ENCODE measurements at regions not wholly inside any gene's neighbourhood (a gene's known extent, or its start where the extent isn't known, plus 50 kb on each side); places are given as distances from the start of the nearest gene placed in this dataset.
"Not testable (repeated sequence)": the region's sequence is repeated elsewhere in the genome, so short reads cannot be mapped to it uniquely, and the experiment has no call there.

DNA sequence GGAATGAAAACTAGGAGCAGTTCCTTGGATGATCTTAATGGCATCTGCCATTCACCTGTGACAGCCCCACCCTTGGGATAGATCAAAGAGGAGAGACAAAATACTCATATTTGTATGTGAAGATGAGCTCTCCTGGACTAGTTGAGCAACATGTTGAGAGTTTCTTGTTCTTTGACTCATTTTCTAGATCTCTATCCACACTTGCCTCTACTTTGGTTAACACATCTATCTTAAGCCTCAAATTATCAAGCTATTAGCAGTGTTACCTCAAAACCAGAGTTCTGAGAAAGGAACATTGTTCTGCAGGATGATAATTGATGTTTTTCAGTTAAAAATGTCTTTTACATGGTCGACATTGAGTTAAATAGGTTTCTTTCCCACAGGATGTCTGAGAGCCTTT, 94.2 kb upstream of the TEX13D start:
- DNase-seq, result no peak

DNA sequence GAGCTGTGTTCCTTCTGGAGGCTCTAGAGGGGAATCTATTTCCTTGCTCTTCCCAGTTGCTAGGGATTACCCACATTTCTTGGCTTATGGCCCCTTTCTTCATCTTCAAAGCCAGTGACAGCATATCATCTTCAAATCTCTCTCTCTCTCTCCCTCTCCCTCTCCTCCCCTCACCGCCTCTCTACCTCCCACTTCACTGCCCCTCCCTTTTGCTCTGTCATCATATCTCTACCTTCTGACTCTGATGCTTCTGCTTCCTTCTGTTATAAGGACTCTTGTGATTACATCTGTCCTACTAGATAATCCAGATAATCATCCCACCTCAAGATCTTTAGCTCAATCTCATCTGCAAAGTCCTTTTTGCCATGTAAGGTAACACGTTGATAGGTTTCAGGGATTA, 93.1 kb upstream of the TEX13D start:
- DNase-seq, result no peak

DNA sequence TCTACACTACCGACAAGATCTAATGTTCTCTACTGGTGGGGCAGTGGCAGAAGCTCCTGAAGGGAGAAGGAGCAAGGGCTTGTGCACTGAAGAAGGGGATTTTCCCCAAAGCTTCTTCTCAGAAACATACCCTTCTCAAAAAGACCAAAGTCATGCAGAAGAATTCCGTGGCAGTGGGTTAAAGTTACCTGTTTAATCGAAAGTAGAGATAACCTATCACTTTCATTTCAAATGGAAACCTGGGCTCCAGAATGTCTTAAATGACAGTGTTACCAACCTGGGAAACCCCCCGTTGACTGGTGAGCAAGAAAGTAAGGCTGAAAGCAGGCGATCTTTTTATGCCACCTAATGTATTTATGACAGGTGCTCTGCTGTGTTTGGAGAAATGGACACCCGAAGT, 92.5 kb upstream of the TEX13D start:
- DNase-seq, result no peak

DNA sequence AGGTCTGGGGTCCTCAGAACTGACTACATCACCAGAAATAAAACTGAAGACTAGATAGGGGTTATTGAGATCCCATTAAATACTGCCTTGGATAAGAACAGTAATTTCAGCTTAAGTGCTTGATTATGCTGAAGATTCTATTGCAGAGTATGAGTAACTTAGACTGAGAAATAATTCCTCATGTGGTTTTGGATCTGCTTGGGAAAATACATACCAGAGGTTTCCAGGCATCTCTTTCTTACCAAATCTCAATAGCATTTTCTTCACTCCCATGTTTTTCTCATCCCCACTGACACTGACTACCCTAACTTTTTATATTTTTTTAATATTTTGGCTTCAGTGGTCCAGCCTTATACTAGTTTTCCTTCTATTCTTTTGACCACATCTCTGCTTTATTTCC, 92.0 kb upstream of the TEX13D start:
- DNase-seq, result no peak

DNA sequence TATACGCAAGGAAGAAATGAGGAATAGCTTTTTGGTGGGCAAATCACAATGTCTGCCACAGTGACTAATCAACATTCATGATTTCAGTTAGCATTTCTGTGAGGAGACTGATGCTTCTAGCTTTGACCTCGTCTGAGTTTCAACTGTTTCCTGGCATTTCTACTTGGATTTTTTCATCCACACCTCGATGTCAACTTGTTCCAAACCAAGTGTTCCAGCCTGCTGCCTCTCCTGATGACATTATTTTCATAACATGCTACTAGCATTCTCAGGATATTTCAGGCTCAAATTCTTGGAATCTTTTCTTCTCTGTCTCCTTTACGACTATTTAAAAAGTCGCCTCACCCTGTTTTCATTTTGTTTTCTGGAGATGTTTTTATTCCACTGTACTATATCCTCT, 90.3 kb upstream of the TEX13D start:
- no peak for DNase-seq

DNA sequence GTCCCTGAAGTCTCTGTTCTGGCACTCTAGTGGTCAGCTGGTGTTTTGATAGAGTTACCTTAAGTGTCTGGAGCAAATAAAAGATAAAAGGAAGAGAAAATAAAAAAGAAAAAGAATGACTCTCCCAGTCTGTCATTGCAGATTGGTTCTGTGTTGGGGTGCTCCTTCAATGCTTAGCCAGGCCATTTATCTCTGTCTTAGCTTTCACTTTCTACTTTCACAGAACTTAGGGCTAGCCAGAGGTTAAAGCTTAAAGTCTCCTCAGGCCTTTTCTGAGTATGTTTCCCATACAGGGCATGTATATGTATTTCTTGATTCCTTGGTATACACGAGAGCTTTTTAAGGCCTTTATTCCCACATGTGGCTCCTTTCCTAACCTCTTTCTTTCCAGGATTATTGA, 83.1 kb upstream of the TEX13D start:
- DNase-seq, result no peak

DNA sequence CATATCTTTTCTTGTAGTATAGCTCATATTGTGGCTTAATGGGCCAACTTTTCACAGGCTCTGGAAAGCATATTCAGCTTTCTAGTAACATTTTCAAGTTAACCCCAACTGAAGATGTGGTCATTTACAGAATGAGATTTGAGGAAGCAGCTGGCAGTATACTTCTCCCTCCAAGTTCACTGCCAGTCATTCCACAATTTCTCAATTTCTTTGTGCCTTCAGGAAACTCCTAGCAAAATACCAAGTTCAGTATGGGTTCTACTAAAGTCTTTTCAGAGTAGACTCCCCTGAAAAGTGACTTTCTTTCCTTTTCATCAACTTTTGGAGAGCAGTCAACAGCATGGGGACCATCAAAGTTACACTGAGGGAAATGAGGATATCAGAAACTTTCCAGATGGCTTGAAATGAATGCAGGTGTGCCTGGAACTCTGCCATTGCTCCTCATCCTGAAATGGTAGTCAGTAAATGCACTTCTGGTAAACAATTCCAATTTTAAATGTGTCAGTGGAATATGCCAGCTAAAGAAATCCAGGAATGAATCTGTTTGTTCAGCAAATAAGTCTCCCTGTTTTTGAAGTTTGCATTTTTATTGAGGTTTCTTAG, 81.5 kb upstream of the TEX13D start:
- DNase-seq, result peak; percentile 37

DNA sequence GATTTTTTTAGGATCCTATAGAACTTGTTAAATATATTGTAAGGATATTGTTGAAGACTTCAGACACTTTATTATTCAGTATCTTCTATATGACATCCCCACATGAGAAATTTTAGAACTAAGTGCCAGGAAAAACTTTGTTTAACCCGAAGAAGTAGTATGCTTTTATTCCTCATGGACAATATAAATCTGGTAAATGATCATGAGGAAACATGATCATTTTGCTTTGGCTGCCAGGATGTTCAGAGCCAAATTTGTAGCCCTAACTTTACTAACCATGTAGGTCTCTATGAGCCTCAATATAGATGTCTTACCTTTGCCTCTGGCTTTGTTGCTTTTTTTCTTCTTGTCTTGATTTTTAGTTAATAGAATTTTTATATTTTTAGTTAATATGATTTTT, 77.8 kb upstream of the TEX13D start:
- DNase-seq, result no peak

DNA sequence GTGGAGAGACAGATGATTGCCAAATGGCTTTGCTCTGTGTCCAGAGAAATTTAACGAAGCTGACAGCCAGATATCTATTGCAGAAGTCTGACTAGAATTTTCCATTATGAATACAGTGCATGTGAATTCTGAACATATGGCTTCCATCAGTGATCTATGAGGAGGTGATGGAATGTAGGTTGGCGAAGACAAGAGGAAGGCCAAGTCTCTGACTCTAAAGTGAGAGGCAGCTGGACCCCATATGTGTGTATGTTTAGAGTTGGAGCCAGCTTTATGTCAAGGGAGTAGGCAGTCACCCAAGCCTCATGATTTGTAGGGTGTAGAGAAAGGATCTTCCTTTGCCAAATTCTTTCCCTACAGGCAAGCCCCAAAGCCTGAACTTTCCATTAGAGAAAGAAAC, 76.2 kb upstream of the TEX13D start:
- DNase-seq, result peak; percentile 84

DNA sequence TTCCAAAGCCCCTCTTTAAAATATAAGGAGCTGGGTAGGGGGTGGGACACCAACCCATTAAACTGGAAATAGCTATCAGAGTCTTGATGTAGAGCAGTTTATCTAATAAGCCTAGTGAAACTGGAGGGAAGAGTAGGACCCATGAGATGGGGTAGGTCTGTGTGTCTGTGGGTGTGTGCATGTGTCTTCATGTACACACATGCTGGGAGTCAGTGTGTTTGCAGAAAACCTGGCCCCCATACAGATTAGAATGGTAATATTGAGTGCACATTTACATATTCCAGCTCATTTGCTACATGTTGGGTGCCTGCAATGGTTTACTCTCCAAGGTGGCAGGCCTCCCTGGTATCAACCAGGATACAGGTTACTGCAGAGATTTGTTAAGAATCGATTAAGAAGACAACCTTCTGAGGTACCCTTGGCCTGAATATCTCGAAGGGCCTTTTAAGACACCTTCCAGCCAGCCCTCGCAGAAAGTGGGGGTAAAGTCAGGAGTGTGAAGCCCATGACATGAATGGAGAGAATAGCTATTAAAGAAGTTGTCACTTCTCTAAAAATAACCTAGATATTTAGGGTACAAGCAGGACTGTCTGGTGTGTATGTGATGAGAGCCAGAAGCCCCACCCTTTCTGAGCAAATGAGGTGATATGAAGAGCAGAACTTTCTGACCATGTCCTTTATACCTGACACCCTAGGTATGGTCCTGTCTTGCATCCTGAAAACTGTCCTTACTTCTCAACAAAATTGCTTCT, 75.7 kb upstream of the TEX13D start:
- DNase-seq, result peak; percentile 33

DNA sequence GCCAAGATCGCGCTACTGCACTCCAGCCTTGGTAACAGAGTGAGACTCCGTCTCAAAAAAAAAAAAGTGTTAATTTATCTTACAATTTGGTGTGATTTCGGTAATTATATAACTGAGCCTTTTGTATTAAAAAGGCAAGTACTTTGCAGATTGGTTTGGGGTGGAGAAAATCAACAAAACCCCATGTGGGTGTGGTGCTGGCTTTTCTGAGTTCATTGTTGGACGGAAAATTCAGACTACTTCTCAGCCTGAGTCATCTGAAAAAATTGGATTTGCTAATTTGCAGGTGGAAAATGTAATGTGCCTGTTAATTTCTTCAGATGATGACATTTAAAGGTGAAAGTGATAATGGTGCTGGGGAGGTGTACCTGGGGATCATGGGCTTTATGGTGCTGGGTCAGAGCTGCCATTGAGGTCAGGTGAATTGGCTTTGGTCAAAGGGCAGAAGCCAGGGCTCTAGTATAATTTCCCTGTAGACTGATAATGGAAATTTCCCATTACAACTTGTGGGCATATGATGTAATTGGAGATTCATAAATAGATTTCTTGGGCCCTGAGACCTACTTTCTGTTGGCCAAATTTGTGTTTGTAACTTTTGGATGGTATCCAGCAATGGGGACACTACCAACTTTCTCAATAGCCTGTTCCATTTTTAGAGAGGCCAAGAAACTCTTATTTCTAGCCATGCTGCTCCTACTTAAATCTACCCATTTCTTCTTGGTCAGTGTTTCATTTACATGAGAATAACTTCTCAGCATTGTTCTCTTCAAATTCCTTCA, 74.3 kb upstream of the TEX13D start:
- no peak for DNase-seq

DNA sequence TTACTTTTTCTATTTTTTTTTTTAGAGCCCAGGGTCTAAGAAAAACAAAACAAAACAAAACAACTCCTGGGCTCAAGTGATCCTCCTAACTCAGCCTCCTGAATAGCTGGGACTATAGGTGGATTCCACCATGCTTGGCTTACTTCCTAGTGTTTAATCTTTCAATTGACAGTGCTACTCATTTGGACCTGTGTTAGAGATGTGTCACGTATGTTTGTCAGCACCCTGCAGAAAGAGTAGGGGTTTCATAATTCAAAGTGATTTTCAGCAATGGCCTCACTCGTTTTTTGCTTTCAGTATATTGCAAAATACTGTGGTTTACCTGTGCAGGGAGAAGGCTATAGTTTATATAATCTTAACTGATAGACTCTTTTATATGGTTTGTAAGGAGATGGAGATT, 71.6 kb upstream of the TEX13D start:
- DNase-seq, result no peak

DNA sequence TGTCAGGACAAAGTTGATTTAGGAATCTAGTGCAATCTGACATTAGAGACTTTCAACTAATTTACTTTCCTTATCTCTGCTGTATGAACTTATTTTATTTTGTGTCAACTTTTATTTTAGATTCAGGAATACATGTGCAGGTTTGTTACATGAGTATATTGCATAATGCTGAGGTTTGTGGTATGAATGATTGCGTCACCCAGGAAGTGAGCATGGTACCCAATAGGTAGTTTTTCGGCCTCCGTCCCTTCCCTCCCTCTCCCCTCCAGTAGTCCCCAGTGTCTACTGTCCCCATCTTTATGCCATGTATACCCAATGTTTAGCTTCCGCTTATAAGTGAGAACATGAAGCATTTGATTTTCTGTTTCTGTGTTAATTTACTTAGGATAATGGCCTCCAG, 68.7 kb upstream of the TEX13D start:
- DNase-seq, result no peak

DNA sequence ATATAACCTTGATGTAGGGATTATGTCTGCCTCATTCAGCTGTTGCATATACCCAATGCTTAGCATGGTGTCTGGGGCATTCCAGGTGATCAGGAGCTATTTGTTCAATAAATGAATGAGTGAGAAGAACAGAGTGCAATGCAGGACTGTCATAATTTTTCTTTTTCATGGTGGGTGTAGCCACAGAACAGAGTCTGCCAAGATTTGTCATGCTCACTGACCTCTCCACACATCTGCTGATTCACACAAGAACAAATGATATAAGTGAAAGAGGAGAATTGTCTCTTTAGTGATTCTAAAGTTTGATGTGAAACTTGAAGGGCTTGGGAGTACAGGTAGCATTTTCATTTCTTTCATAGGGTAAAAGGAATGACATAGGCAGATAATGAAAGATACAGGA, 64.4 kb upstream of the TEX13D start:
- no peak for DNase-seq

DNA sequence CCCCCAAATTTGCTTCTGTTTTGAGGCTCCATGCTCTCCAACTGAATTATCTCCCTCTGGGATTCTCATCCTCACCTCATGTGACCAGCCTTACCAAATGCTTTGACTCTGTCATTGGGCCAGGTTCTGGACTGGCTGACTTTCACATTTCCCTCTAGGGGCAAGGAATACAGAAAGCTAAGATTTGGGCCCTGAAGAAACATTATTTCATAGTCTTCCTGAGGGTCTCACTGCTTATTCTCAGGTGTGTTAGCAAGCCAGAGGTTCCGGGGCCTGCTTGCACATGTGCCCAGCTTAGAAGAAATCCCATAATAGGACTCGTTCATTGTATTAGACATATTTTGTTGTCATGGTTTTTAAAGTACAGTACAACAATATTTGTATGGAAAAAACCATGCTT, 62.6 kb upstream of the TEX13D start:
- DNase-seq, result no peak

DNA sequence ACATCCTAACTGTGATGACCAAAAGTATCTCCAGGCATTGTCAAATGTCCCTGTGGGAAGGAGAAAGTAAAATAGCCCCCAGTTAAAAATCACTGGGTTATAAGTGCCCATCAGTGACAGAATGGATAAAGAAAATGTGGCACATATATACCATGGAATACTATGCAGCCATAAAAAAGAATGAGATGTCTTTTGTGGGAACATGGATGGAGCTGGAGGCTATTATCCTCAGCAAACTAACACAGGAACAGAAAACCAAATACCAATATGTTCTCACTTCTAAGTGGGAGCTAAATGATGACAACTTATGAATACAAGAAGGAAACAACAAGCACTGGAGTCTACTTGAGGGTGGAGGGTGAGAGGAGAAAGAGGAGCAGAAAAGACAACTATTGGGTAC, 60.9 kb upstream of the TEX13D start:
- not testable (repeated sequence) for DNase-seq

DNA sequence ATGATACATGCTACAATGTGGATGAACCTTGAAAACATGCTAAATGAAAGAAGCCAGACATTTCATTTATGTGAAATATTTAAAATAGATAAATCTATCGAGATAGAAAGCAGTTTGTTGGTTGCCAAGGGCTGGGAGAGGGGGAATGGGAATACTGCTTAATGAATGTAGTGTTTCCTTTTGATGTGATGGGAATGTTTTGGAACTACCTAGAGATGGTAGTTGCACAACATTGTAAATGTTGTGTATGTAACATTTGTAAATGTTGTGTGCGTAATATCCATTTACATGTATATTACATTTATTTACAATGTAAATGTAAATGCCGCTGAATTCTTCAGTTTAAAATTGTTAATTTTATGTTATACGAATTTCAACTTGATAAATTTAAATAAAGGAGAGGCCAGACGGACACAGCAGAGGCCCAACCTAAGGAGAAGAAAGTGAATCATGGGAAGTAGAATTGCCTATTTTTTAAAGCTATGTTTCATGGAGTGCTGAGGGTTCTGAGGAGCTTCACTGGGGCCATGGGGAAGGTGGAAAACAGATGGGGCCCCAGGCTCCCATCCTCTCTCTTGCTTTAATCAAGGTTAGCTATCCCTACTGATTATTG, 60.0 kb upstream of the TEX13D start:
- no peak for DNase-seq

DNA sequence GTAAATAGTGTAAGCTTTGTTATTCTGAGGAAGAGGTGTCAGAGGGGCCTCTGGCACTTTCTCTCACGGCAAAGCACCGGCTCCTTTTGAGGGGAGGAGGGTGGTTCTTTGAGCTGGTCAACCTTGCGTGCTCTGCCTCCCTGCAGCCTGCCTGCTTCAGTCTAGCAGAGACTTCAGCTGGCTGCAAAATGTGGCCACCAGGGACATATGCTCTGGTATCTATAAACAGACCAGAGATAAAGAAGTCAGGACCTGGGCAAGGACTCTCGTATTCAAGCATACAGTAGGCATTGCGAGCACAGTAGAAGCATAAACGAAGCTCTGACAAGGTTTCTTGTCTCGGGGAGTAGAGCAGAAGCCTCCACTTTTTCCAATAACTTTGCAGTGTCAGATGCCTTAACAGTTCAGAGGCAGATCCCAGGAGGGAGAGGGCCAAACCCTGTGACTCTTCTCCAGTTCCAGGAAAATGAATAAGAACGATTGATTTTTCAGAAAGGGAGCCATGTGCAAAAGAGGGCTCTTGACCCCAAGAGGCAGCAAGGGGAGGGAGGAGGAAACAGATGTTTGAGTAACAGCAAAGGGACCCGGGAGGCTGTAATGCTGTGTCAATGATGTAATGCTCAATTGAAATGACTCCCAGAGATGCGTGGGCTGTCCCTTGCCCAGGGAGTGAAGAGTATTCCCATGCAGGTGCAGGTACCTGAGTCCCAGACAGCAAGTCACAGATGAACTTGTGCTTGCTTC, 57.9 kb upstream of the TEX13D start:
- peak; percentile 70 for DNase-seq

DNA sequence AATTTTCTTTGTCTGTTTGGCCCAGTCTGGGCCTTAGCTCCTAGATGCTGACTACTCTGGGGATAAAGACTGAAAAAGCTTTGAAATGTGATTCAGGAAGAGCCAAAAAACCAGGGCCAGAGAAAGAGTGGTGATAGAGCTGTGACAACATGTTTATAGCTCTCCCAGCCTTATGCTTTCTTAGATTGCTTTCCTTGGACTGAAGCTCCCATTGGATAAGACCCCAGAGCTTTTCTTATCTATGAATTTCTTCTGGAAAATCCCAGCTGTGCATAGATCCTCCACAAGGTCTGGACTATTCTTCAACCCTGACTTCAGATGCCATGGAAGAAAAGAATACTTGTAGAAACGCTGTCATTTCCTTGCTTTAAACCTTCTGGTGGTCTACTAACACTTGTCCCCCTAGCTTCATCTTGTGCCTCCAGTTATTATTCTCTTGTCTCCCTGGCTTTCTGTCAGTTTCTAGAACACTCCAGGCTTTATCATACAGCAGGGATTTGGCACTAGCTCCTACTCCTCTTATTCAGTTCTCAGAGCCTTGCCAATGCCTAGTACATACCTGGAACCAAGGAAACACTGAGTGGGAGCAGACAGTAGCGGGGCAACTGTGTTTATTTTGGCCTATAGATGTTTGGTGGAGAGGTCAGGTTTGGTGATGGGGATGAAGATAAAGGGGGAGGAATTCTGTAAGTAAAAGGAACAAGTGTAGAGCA, 57.1 kb upstream of the TEX13D start:
- DNase-seq, result no peak

DNA sequence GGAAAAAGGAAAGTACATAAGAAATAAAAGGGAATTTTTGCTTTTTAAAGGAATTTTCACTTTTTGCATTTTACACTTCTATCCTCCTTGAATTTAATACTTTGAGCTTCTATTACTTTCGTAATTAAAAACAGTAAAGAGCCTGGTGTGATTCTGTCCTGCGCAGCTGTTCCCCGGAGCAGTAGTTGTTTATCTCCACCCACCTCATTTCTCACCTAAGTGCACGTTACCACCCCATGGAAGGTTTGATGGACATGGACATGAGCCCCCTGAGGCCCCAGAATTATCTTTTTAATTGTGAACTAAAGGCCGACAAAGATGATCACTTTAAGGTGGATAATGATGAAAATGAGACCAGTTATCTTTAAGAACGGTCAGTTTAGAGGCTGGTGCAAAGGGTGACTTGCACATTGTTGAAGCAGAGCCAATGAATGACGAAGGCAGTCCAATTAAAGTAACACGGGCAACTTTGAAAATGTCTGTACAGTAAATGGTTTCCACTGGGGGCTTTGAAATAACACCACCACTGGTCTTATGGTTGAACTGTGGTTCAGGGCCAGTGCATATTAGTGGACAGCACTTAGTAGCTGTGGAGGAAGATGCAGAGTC, 52.1 kb upstream of the TEX13D start:
- DNase-seq, result no peak

DNA sequence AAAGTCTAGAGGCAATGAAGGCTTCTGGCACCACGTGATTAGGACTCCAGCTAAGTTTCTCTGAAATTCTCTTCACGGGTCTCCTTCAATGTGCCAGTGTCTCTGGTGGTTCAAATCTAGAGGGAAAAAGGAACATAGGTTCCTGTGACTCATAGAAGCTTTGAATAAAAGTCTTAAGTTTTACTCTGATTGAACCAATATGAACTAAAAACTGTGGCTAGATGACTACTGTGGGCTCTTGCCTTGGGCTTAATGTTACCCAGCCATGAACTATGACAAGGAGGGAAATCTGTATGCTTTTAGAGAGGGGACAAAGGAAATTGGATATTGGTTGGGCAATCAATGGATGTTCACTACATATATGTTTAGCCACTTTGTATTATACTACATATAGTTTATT, 49.9 kb upstream of the TEX13D start:
- DNase-seq, result no peak

All from left hindlimb (tissue), 1 donor.